ENCODE measurements at regions not wholly inside any gene's neighbourhood (a gene's known extent, or its start where the extent isn't known, plus 50 kb on each side); places are given as distances from the start of the nearest gene placed in this dataset.
"Not testable (repeated sequence)": the region's sequence is repeated elsewhere in the genome, so short reads cannot be mapped to it uniquely, and the experiment has no call there.

- DNase-seq (ENCODE audit: low spot score): no peak
Observed at GRCh38 chr13:65314008-65314407, 1916.1 kb downstream of the PCDH9 start.

DNA sequence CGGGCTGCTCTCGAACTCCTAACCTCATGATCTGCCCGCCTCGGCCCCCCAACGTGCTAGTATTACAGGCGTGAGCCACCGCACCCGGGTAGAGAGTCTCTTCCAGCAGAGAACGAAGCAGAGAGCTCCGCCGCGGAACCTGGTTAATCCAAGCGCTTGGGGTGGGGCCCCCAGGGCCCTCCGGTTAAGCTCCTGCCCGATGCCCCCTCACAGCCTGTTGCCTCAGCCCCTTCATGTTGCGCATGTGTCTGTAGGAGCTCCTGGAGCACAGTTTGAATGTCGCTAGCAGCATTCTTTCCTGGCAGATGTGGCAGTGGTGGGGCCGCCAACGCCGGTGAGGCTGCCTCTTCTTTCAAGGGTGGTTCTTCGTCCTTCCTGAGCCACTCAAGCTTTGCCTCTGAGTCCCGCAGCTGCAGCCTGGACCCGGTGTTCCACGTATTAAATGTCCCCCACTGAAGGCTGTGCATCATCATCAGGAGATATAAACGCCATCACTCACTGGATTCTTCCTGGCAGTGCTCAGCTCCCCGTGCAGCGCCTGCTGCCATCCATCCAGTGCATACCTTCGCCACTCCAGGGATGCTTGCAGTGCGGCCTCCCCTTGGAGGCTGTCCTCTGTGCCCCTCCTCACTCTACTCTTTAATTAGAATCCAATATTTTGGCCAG, 1919.3 kb downstream of the PCDH9 start:
- DNase-seq (ENCODE audit: low spot score): no peak

- no peak for DNase-seq (ENCODE audit: low spot score)
Observed at GRCh38 chr13:65309906-65310305, 1920.2 kb downstream of the PCDH9 start.

DNA sequence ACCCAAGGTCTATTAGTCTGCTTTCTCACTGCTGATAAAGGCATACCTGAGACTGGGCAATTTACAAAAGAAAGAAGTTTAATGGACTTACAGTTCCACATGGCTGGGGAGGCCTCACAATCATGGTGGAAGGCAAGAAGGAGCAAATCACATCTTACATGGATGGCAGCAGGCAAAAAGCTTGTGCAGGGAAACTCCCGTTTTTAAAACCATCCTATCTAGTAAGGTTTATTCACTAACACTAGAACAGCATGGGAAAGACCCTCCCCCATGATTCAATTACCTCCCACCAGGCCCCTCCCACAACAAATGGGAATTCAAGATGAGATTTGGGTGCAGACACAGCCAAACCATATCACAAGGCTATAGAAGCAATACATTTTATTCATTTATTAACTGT, 1921.4 kb downstream of the PCDH9 start:
- DNase-seq (ENCODE audit: low spot score): not testable (repeated sequence)

DNA sequence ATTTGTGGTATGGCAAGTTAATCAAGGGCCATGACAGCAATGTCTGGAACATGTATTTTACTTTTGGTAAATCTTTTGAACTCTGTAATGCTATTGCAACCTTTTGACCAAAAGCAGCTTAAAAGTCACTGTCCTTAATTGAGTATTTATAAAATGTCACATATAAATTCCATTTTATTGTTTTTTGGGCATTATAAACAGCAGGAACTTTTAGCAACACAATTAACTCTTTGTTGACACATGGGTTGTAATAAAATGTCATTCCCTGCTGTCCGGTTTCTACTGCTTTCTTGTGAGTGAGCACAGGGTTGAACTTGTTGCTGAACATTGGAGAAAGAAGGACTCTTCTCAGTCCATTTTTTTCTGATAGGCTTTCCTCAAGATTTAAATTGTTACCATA, 1923.1 kb downstream of the PCDH9 start:
- DNase-seq (ENCODE audit: low spot score): no peak

DNA sequence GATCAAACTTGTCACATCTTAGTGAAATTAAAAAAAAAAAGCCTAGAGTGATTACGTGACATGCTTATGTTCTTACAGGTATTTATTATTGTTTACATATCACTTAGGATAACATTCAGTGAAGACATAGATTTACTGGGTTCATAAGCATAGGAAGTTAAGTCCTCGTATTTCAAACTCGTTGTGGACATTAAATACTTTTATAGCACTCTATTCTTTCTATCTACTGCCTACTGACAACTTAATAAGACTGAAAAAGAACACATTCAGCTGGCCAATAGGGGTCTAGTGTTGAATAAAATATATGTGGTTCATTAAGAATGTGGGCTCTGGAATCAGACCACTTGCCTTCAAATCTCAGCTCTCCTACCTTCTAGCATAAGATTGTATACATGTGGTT, 1927.4 kb downstream of the PCDH9 start:
- no peak for DNase-seq (ENCODE audit: low spot score)

DNA sequence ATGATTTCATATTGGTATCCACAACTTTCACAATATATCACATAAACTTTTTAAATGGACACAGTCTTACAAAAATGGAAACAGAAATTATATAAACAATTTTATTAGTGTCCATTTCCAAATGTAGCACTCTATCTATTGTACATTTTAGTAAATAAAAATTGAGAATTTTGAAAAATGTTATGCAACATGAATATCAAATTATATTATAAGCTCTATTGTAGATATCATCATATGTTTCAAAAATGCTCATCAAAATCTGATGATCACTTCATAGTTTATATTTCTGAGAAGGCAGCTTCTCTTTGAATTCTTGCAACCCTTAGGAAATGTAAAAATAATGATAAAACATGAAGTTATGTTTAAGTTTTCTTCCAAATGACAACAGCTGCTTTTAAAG, 1928.6 kb downstream of the PCDH9 start:
- no peak for DNase-seq (ENCODE audit: low spot score)

- no peak for DNase-seq (ENCODE audit: low spot score)
Observed at GRCh38 chr13:65300220-65300619, 1929.9 kb downstream of the PCDH9 start.

DNA sequence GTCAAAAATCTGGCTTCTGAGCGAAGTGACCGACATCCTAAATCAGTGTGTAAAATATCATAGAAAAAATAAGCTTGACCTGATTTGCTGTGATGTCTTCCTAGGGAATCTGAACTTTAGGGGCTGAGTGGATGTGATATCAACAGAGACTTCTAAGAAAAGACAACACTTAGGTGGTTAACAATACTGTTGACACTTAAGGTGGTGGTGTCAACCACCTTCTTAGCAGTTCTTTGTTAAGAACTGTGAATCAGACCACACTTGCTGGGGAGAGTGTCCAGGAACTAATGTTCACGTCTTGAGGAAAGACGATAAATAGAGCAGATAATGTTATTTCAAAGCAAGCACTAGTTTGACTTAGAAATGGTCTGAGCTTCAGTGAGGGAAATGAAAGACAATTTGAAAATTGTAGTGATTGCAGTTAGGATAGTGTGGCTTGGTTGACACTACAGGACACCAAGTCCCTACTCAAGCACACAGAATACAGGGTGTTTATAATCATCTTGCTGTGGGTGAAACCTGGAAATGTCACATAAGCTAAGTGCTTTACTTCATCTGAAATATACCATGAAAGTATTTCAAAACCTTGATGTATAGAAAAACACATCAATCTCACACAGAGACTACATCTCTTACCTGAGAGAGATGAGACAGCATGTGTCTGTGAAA, 1936.5 kb downstream of the PCDH9 start:
- DNase-seq (ENCODE audit: low spot score): no peak

- DNase-seq (ENCODE audit: low spot score): no peak
Observed at GRCh38 chr13:65292488-65292901, 1937.6 kb downstream of the PCDH9 start.

DNA sequence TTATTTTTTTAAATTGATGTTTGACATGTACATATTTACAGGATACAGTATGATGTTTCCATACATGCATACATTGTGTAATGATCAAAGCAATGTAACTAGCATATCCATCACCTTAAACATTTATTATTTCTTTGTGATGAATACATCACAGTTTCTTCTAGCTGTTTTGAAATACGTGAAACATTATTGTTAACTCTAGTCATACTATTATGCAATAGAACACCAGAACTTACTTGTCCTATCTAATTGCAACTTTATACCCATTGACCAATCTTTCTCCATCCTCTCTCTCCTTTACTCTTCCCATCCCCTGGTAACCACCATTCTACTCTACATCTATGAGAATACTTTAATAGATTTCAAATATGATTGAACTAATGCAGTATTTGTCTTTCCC, 1942.7 kb downstream of the PCDH9 start:
- no peak for DNase-seq (ENCODE audit: low spot score)

GRCh38 chr13:65275838-65276630, 1954.1 kb downstream of the PCDH9 start:
- no peak for DNase-seq (ENCODE audit: low spot score)

- no peak for DNase-seq (ENCODE audit: low spot score)
Observed at GRCh38 chr13:65275108-65275507, 1955.0 kb downstream of the PCDH9 start.

DNA sequence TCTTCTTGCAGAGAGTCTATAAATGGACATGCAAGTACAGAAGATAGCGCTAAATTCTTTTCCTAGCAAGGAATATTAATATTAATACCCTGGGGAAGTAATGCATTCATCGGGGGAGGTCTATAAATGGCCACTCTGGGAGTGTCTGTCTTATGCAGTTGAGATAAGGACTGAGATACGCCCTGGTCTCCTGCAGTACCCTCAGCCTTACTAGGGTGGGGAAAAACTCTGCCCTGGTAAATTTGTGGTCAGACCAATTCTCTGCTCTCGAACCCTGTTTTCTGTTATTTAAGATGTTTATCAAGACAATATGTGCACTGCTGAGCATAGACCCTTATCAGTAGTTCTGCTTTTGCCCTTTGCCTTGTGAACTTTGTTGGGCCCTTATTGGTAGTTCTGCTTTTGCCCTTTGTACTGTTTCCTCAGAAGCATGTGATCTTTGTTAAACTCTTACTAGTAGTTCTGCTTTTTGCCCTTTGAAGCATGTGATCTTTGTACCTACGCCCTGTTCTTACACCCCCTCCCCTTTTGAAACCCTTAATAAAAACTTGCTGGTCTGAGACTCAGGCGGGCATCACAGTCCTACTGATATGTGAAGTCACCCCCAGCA, 1956.2 kb downstream of the PCDH9 start:
- DNase-seq (ENCODE audit: low spot score): not testable (repeated sequence)

GRCh38 chr13:65268009-65268408, 1962.1 kb downstream of the PCDH9 start:
- no peak for DNase-seq (ENCODE audit: low spot score)

DNA sequence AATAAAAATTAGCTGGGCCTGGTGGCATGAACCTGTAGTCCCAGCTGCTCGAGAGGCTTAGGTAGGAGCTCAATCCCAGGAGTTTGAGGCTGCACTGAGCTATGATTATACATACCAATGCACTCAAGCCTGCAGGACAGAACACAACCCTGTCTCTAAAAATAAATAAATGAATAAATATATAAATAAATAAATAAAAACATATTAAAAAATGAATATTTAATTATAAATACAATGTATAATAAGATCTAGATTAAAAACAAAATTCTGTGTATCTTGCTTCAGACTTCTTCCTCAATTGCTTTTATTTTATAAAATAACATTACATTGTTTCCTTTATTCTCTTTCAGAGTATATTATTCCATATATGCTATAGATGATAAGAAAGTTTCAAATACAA, 1964.1 kb downstream of the PCDH9 start:
- DNase-seq (ENCODE audit: low spot score): no peak

DNA sequence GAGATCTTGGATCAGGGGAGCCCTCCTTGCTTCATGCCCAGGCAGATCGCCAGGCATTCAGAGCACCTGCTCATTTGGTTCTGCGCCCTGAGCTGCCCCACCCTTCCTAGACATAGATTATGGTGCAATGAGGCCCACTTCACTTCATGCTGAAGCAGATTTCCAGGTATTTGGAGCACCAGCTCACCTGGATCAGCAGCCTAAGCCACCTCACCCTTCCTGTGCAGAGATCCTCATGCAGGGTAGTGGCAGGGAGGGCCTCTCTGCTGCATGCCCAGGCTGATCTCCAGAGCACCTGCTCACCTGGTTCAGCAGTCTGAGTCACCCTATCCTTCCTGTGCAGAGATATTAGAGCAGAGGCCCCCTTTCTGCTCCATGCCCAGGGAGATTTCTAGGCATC, 1966.1 kb downstream of the PCDH9 start:
- no peak for DNase-seq (ENCODE audit: low spot score)

- no peak for DNase-seq (ENCODE audit: low spot score)
Observed at GRCh38 chr13:65260946-65261891, 1968.9 kb downstream of the PCDH9 start.

GRCh38 chr13:65240773-65241172, 1989.4 kb downstream of the PCDH9 start:
- DNase-seq (ENCODE audit: low spot score): no peak

DNA sequence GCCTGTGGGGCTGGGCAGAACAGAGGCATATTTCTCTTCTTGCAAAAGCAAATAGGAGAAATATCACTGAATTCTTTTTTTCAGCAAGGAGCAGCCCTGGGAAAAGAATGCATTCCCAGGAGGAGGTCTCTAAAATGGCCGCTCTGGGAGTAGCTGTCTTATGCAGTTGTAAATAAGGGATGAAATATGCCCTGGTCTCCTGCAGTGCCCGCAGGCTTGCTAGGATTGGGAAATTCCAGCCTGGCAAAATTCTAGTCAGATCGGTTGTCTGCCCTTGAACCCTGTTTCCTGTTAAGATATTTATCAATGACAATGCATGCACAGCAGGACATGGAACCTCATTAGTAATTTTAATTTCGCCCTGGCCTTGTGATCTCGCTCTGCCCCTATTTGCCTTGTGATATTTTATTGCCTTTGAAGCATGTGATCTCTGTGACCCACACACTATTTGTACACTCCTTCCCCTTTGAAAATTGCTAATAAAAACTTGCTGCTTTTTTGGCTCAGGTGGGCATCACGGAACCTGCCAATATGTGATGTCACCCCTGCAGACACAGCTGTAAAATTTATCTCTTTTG, 1993.2 kb downstream of the PCDH9 start:
- no peak for DNase-seq (ENCODE audit: low spot score)

Measured in mesenteric fat pad (tissue), 1 donor.